ENCODE measurements at regions not wholly inside any gene's neighbourhood (a gene's known extent, or its start where the extent isn't known, plus 50 kb on each side); places are given as distances from the start of the nearest gene placed in this dataset.

GRCh38 chr17:74059479-74060240, 143.8 kb upstream of the RPL38 start:
- H3K4me1 Mint-ChIP-seq: no peaks in the 10 kb centered on the region

DNA sequence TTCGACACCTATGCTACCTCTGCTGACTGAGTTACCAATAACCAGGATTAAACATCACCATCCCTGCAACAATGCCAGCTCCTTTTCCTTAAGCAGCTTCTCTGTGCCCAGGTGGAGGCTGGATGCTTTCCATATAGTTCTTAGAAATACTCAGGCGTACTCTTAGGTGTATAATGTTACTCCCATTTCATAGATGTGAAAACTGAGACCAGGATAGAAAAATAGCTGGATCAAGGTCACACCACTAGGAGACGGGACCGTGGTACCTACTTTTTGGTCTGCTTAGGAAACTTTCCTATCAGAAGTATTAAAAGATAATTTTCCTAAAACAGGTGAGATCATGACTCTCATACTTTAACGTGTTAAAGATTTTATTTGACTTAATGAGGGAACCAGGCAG, 141.7 kb upstream of the RPL38 start:
- Mint-ChIP-seq H3K4me3 (no peak overlapping the region), H3K9me3 (ENCODE audit: low read depth) (no peaks in the 10 kb centered on the region), H3K27ac (no peak overlapping the region), H3K4me1 (no peaks in the 10 kb centered on the region), H3K27me3 (peaks cover 19% of the 10 kb centered on the region), H3K36me3 (ENCODE audit: low read depth) (no peaks in the 10 kb centered on the region)
- ATAC-seq: no peak
- intact Hi-C loops (cut with DNase I, micrococcal nuclease): no loop called here
- DNase-seq: no peak
- ChIA-PET CTCF (no interaction called here), POLR2A (no interaction called here)

More at GRCh38 chr17:74059479-74060240, 143.8 kb upstream of the RPL38 start:
- ATAC-seq (no peak), DNase-seq (no peak)
- H3K36me3 Mint-ChIP-seq (ENCODE audit: low read depth): no peaks in the 10 kb centered on the region
- H3K27me3 Mint-ChIP-seq: peaks cover 19% of the 10 kb centered on the region
- intact Hi-C loops (cut with DNase I, micrococcal nuclease): no loop called here
- no peak overlapping the region for H3K4me3 Mint-ChIP-seq
- no peaks in the 10 kb centered on the region for H3K9me3 Mint-ChIP-seq (ENCODE audit: low read depth)
- ChIA-PET CTCF (no interaction called here), POLR2A (no interaction called here)
- H3K27ac Mint-ChIP-seq: no peak overlapping the region

GRCh38 chr17:74062234-74062633, 141.2 kb upstream of the RPL38 start:
- no peaks in the 10 kb centered on the region for H3K36me3 Mint-ChIP-seq (ENCODE audit: low read depth)
- POLR2A ChIA-PET: no interaction called here
- ATAC-seq (no peak), DNase-seq (no peak)
- no peaks in the 10 kb centered on the region for H3K4me1 Mint-ChIP-seq
- no peak overlapping the region for H3K4me3 Mint-ChIP-seq
- no peaks in the 10 kb centered on the region for H3K9me3 Mint-ChIP-seq (ENCODE audit: low read depth)
- intact Hi-C loops (cut with DNase I, micrococcal nuclease): no loop called here
- H3K27ac Mint-ChIP-seq: no peak overlapping the region
- H3K27me3 Mint-ChIP-seq: peaks cover 19% of the 10 kb centered on the region
- CTCF ChIA-PET: no interaction called here

GRCh38 chr17:74063439-74063838, 140.0 kb upstream of the RPL38 start:
- ChIA-PET POLR2A (no interaction called here), CTCF (no interaction called here)
- intact Hi-C loops (cut with DNase I, micrococcal nuclease): no loop called here
- no peaks in the 10 kb centered on the region for H3K9me3 Mint-ChIP-seq (ENCODE audit: low read depth)
- DNase-seq: no peak
- no peaks in the 10 kb centered on the region for H3K36me3 Mint-ChIP-seq (ENCODE audit: low read depth)
- peaks cover 19% of the 10 kb centered on the region for H3K27me3 Mint-ChIP-seq
- no peak overlapping the region for H3K4me3 Mint-ChIP-seq
- H3K4me1 Mint-ChIP-seq: no peaks in the 10 kb centered on the region
- no peak overlapping the region for H3K27ac Mint-ChIP-seq
- ATAC-seq: no peak

DNA sequence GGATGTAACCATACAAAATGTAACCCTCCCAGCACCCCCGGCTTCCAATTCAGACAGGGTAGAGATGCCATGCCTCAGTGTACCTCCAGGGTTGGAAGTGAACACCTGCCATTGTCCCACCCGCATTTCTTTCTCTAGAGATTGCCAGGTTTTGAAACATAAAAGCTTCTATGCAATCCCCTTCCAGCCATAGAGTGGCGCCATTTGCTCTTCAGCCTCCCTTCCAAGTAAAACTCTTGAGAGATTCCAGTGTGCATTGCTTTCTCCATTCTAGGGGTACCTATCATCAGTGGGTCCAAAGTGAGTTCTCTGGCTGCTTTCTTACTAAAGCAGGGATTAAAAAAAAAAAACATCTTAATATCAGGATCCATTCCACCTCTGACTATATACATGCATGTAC, 133.1 kb upstream of the RPL38 start:
- no peak for ATAC-seq
- DNase-seq: no peak
- no peak overlapping the region for H3K27ac Mint-ChIP-seq
- H3K36me3 Mint-ChIP-seq (ENCODE audit: low read depth): no peaks in the 10 kb centered on the region
- no peaks in the 10 kb centered on the region for H3K4me1 Mint-ChIP-seq
- no peaks in the 10 kb centered on the region for H3K27me3 Mint-ChIP-seq
- intact Hi-C loops (cut with DNase I, micrococcal nuclease): no loop called here
- H3K9me3 Mint-ChIP-seq (ENCODE audit: low read depth): peaks cover 1% of the 10 kb centered on the region
- POLR2A ChIA-PET: no interaction called here
- H3K4me3 Mint-ChIP-seq: no peak overlapping the region
- CTCF ChIA-PET: no interaction called here

- H3K36me3 Mint-ChIP-seq (ENCODE audit: low read depth): no peaks in the 10 kb centered on the region
- ChIA-PET POLR2A (no interaction called here), CTCF (interaction anchor here (0.5 kb wide), 1 partner anchor 63 kb away, joined by 3 read pairs; no protein-coding TSS in a partner anchor)
- no peak overlapping the region for H3K4me3 Mint-ChIP-seq
- no peak overlapping the region for H3K27ac Mint-ChIP-seq
- ATAC-seq (no peak), DNase-seq (no peak)
- no peaks in the 10 kb centered on the region for H3K27me3 Mint-ChIP-seq
- H3K4me1 Mint-ChIP-seq: no peaks in the 10 kb centered on the region
- H3K9me3 Mint-ChIP-seq (ENCODE audit: low read depth): peaks cover 1% of the 10 kb centered on the region
- intact Hi-C loops (cut with DNase I, micrococcal nuclease): no loop called here
These were observed 132.3 kb upstream of the RPL38 start for GRCh38 chr17:74070998-74071679.

DNA sequence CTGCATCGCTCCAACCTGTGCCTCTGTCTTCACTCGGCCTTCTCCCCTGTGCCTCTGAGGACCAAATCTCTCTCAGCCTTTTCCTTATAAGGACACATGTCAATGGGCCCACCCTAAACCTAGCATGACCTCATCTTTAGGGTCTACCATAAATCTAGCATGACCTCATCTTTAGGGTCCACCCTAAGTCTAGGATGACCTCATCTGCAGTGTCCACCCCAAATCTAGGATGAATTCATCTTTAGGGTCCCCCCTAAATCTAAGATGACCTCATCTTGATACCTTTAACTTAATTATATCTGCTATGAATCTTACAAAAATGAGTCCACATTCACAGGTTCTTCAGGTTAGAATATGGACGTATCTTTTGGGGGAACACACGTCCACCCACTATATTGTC, 131.1 kb upstream of the RPL38 start:
- Mint-ChIP-seq H3K9me3 (ENCODE audit: low read depth) (peaks cover 1% of the 10 kb centered on the region), H3K4me3 (no peak overlapping the region), H3K27me3 (no peaks in the 10 kb centered on the region), H3K36me3 (ENCODE audit: low read depth) (no peaks in the 10 kb centered on the region), H3K4me1 (no peaks in the 10 kb centered on the region), H3K27ac (no peak overlapping the region)
- ATAC-seq (no peak), DNase-seq (no peak)
- ChIA-PET CTCF (no interaction called here), POLR2A (no interaction called here)
- intact Hi-C loops (cut with DNase I, micrococcal nuclease): no loop called here

DNA sequence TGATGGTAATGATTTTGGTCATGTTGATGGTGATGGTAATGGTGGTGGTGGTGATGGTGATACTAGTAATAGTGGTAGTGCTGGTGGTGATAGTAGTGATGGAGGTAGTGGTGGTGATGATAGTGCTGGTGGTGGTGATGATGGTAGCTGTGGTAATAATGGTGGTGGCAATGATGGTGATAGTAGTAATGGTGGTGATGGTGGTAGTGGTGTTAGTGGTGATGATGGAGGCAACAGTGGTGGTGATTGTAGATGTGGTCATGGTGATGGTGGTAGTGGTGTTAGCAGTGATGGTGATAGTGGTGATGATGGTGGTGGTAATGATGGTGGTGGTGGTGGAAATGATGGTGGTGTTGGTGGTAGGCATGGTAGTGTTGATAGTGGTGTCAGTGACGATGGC, 127.0 kb upstream of the RPL38 start:
- Mint-ChIP-seq H3K4me1 (no peaks in the 10 kb centered on the region), H3K27ac (no peak overlapping the region), H3K36me3 (ENCODE audit: low read depth) (no peaks in the 10 kb centered on the region), H3K9me3 (ENCODE audit: low read depth) (peaks cover 1% of the 10 kb centered on the region), H3K4me3 (no peak overlapping the region), H3K27me3 (no peaks in the 10 kb centered on the region)
- ATAC-seq (no peak), DNase-seq (no peak)
- CTCF ChIA-PET: interaction anchor here (0.6 to 1.4 kb wide), 3 partner anchors 13 to 169 kb away, joined by 3 to 4 read pairs (median 4); no protein-coding TSS in a partner anchor
- intact Hi-C loops (cut with DNase I, micrococcal nuclease): no loop called here
- POLR2A ChIA-PET: interaction anchor here (0.6 kb wide), 1 partner anchor 420 kb away, joined by 3 read pairs; no protein-coding TSS in a partner anchor

- Mint-ChIP-seq H3K4me3 (no peak overlapping the region), H3K27me3 (peaks cover 1% of the 10 kb centered on the region), H3K9me3 (ENCODE audit: low read depth) (peaks cover 1% of the 10 kb centered on the region), H3K27ac (no peak overlapping the region), H3K4me1 (no peaks in the 10 kb centered on the region), H3K36me3 (ENCODE audit: low read depth) (no peaks in the 10 kb centered on the region)
- POLR2A ChIA-PET: no interaction called here
- intact Hi-C loops (cut with DNase I, micrococcal nuclease): no loop called here
- CTCF ChIA-PET: interaction anchor here (0.6 to 1.4 kb wide), 2 partner anchors 12 to 79 kb away, joined by 3 to 4 read pairs; no protein-coding TSS in a partner anchor
- ATAC-seq (no peak), DNase-seq (no peak)
These were observed 126.2 kb upstream of the RPL38 start for GRCh38 chr17:74077231-74077630.

DNA sequence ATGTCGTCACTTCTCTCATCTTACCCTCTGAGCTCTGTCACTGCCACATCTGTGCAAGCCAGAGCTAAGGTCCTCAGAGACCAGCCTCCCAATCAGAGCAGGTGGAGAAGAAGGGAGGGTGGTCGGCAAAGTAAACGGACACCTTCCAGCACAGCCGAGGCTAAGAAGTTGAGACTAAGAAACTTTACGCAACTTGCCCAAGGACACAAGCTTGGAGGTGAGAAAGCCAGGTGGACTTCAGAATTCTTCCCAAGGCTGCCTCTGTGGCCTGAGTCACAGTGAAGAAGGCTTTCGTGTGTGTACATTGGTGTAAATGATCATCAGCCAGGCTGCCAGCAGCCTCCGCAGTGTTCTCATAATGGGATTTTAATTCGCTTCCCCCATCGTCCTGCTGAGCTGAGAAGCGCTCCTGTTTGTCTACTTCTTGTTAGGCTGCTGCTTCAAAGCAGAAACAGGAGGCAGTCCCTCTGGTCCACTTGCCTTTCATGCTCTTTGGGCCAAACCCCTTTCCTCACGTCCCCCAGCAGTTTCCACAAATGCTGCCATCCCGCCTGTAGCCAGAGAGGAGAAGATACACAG, 125.0 kb upstream of the RPL38 start:
- Mint-ChIP-seq H3K27me3 (peaks cover 9% of the 10 kb centered on the region), H3K9me3 (ENCODE audit: low read depth) (no peaks in the 10 kb centered on the region), H3K4me1 (no peaks in the 10 kb centered on the region), H3K4me3 (no peak overlapping the region), H3K36me3 (ENCODE audit: low read depth) (no peaks in the 10 kb centered on the region), H3K27ac (no peak overlapping the region)
- DNase-seq (no peak), ATAC-seq (no peak)
- ChIA-PET POLR2A (no interaction called here), CTCF (interaction anchor here (0.9 kb wide), 1 partner anchor 9 kb away, joined by 4 read pairs; no protein-coding TSS in a partner anchor)
- intact Hi-C loops (cut with DNase I, micrococcal nuclease): no loop called here

DNA sequence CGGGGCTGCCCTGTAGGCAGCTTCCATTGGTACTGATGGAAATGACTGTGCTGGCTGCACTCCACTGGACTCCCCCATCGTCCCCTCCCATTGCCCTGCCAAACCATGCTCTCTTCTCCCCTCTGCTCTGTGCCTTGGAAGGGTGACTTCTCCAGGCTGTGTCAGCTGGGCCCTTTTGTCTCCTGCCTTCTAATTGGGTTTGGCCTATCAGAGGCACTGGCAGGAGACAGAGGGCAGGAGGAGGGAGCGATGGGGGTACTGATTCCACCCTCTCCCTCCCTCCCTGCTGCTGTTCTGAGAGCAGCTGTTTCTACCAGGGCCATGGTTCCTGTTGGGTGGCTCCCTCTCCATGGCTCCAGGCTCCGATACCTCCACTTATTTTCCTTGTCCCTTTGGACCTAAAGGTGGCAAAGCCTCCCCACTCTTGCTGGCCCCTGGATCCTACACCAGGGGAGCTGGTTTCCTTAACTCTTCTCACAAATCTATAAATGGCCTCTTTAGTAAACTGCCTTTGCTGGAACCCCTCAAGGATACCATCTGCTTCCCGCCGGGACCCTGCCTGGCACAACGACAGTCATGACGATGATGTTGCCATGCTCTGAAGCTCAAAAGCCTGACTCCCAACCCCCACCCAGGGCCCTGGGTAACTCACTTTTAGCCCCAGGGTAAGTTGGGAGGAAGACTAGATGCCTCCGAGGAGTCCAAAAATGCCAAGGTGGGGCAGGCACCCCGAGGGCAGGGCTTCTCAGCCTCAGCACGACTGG, 123.8 kb upstream of the RPL38 start:
- no peaks in the 10 kb centered on the region for H3K36me3 Mint-ChIP-seq (ENCODE audit: low read depth)
- ChIA-PET CTCF (interaction anchor here (0.8 kb wide), 1 partner anchor 81 kb away, joined by 3 read pairs; no protein-coding TSS in a partner anchor), POLR2A (no interaction called here)
- no peak overlapping the region for H3K27ac Mint-ChIP-seq
- no peaks in the 10 kb centered on the region for H3K4me1 Mint-ChIP-seq
- ATAC-seq (no peak), DNase-seq (no peak)
- peaks cover 9% of the 10 kb centered on the region for H3K27me3 Mint-ChIP-seq
- no peak overlapping the region for H3K4me3 Mint-ChIP-seq
- H3K9me3 Mint-ChIP-seq (ENCODE audit: low read depth): peaks cover under 1% of the 10 kb centered on the region
- intact Hi-C loops (cut with DNase I, micrococcal nuclease): no loop called here

Data from activated CD4-positive, alpha-beta T cell treated with anti-CD3 and anti-CD28 coated beads for 36 hours (primary cell).